Endothelial cell of umbilical vein (primary cell): ENCODE measurements at regions not wholly inside any gene's neighbourhood (a gene's known extent, or its start where the extent isn't known, plus 50 kb on each side); places are given as distances from the start of the nearest gene placed in this dataset.

Experiments used
- BruUV-seq: library from RNA; stranded (reverse); fragments of 400-500 nt; replicated peaks from 2 replicates; lab custom pipeline; 2021; lab: Mats Ljungman, UMichigan
- CTCF ChIA-PET: fragments of 300-600, 350-600 bp; sonication (Branson Sonifier 250); formaldehyde crosslinking; loops from one replicate; lab custom pipeline; 2021; ENCODE audit warnings: antibody characterized with exemption, inconsistent platforms; lab: Charles Lee
- POLR2A ChIA-PET: fragments of 300-600, 350-600 bp; sonication (Branson Sonifier 250); formaldehyde crosslinking; loops from one replicate; lab custom pipeline; 2021; ENCODE audit warnings: antibody characterized with exemption, inconsistent platforms; lab: Charles Lee
- DNase-seq: peaks from one replicate; pipeline ENCODE4 v3.0.0-alpha.2; 2011; ENCODE audit warnings: low read depth, low spot score
- FAIRE-seq: peaks from 2 replicates; lab custom pipeline; 2011; peaks lifted over from hg19 to GRCh38; lab: Jason Lieb, UNC
- H2AFZ ChIP-seq: 2 replicates; pipeline ENCODE4 v1.6.0; 2012; ENCODE audit warnings: low read depth, low read length, control low read depth, inconsistent platforms
- H3K27ac ChIP-seq: 2 replicates; pipeline ENCODE4 v1.5.1; 2011; ENCODE audit warnings: low read depth, mild to moderate bottlenecking, control low read depth, low read length, moderate library complexity; ENCODE audit not compliant: insufficient read depth
- H3K27me3 ChIP-seq, 2 experiments: 2 replicates each; pipeline versions ENCODE4 v1.6.0 to v1.6.1; 2011; ENCODE audit warnings: low read length in 2 of 2, mixed read lengths in 1 of 2; ENCODE audit not compliant: control insufficient read depth in 2 of 2, insufficient read depth in 2 of 2
- H3K36me3 ChIP-seq, 2 experiments: 2 replicates in 1 of 2; 3 replicates in 1 of 2; pipeline ENCODE4 v1.5.1; 2011; ENCODE audit warnings: low read length in 2 of 2, mild to moderate bottlenecking in 1 of 2, moderate library complexity in 1 of 2; ENCODE audit not compliant: control insufficient read depth in 2 of 2, insufficient read depth in 2 of 2; ENCODE audit errors: extremely low read depth in 1 of 2
- H3K4me1 ChIP-seq: 3 replicates; pipeline ENCODE4 v1.5.1; 2011; ENCODE audit warnings: mild to moderate bottlenecking, low read length; ENCODE audit not compliant: control insufficient read depth, insufficient read depth; ENCODE audit errors: extremely low read depth
- H3K4me2 ChIP-seq: 2 replicates; pipeline ENCODE4 v1.6.1; 2011; ENCODE audit warnings: low read length, control low read depth, mixed read lengths; ENCODE audit not compliant: insufficient read depth
- H3K4me3 ChIP-seq, 3 experiments: fragments of 200-600 bp in 1 of 3; sonication (generic), shearing (Covaris generic) in 1 of 3; replicated peaks in 1 of 3; 2 replicates each; pipeline ENCODE4 v1.5.1; 2011 to 2016; ENCODE audit warnings: control low read depth in 3 of 3, low read length in 3 of 3, mild to moderate bottlenecking in 2 of 3, inconsistent platforms in 1 of 3, low read depth in 1 of 3, moderate library complexity in 1 of 3; ENCODE audit not compliant: insufficient read depth in 1 of 3
- H3K79me2 ChIP-seq: 2 replicates; pipeline ENCODE4 v1.6.0; 2012; ENCODE audit warnings: low read length, inconsistent platforms; ENCODE audit not compliant: control insufficient read depth, insufficient read depth
- H3K9ac ChIP-seq: replicated peaks from 2 replicates; pipeline ENCODE3; 2011; ENCODE audit warnings: low read length, control low read depth; ENCODE audit not compliant: insufficient read depth; ENCODE audit errors: extremely low read depth
- H3K9me1 ChIP-seq: replicated peaks from 3 replicates; pipeline ENCODE4 v1.6.0; 2011; ENCODE audit warnings: mild to moderate bottlenecking, low read length; ENCODE audit not compliant: control insufficient read depth, insufficient read depth; ENCODE audit errors: extremely low read depth
- H3K9me3 ChIP-seq: replicated peaks from 2 replicates; pipeline ENCODE4 v1.5.1; 2012; ENCODE audit warnings: low read length, inconsistent platforms; ENCODE audit not compliant: control insufficient read depth, insufficient read depth
- H4K20me1 ChIP-seq: replicated peaks from 2 replicates; pipeline ENCODE3; 2011; ENCODE audit warnings: mild to moderate bottlenecking, low read length; ENCODE audit not compliant: control insufficient read depth, insufficient read depth; ENCODE audit errors: extremely low read depth
- CTCF ChIP-seq, 2 donors: IDR thresholded peaks; 1 replicate in 1 of 2; 2 replicates in 1 of 2; pipeline ENCODE4 v1.5.1; 2011; ENCODE audit warnings: low read length in 2 of 2, mild to moderate bottlenecking in 2 of 2, moderate library complexity in 2 of 2, control low read depth in 1 of 2, inconsistent platforms in 1 of 2, low read depth in 1 of 2; ENCODE audit not compliant: insufficient read depth in 1 of 2; ENCODE audit errors: extremely low read depth in 1 of 2
- EZH2 ChIP-seq: IDR thresholded peaks from 2 replicates; pipeline ENCODE4 v1.6.1; 2012; ENCODE audit warnings: borderline replicate concordance, low read depth, mild to moderate bottlenecking, moderate library complexity, low read length, inconsistent platforms; ENCODE audit not compliant: severe bottlenecking
- FOS ChIP-seq: IDR thresholded peaks from 2 replicates; pipeline ENCODE4 v1.6.1; 2011; ENCODE audit warnings: mild to moderate bottlenecking, low read length, moderate library complexity, borderline replicate concordance; ENCODE audit not compliant: insufficient read depth
- GATA2 ChIP-seq: IDR thresholded peaks from 2 replicates; pipeline ENCODE4 v1.7.0; 2011; ENCODE audit warnings: low read depth, mild to moderate bottlenecking, moderate library complexity, mixed read lengths, low read length; ENCODE audit not compliant: insufficient read length, insufficient read depth
- JUN ChIP-seq: IDR thresholded peaks from 2 replicates; pipeline ENCODE4 v1.6.1; 2011; ENCODE audit warnings: borderline replicate concordance, low read depth; ENCODE audit not compliant: insufficient read length, insufficient read depth
- MAX ChIP-seq: IDR thresholded peaks from 2 replicates; pipeline ENCODE4 v1.6.1; 2011; ENCODE audit not compliant: insufficient read depth, insufficient read length
- MYC ChIP-seq: IDR thresholded peaks from one replicate; pipeline ENCODE4 v1.6.1; 2011; ENCODE audit warnings: mild to moderate bottlenecking, low read depth, low read length
- POLR2A ChIP-seq: IDR thresholded peaks from 2 replicates; pipeline ENCODE4 v1.6.1; 2012; ENCODE audit warnings: low read depth, mild to moderate bottlenecking, control low read depth, low read length
- POLR2AphosphoS5 ChIP-seq: IDR thresholded peaks from 2 replicates; pipeline ENCODE4 v1.6.1; 2012; ENCODE audit warnings: low read depth, mild to moderate bottlenecking, control low read depth, low read length, moderate library complexity; ENCODE audit not compliant: insufficient read depth
- dilution Hi-C: fragments of 300-500 bp; cut with MboI; formaldehyde crosslinking; loops from one replicate; pipeline ENCODE4 v1.15.0; 2019; ENCODE audit warnings: low sequenced_read_pairs; ENCODE audit not compliant: extremely low pct_ligation_motif_present
- intact Hi-C: fragments of 100-400 bp; cut with micrococcal nuclease; formaldehyde crosslinking; loops from one replicate; pipeline ENCODE4 v1.10.0; 2022

- H3K36me3 ChIP-seq: no peaks in the 10 kb centered on the region
- intact Hi-C loops (no loop called here), dilution Hi-C loops (no loop called here)
- no peaks in the 10 kb centered on the region for H3K9me3 ChIP-seq
- no peak overlapping the region for H3K4me2 ChIP-seq
- H3K79me2 ChIP-seq: no peaks in the 10 kb centered on the region
- H3K27ac ChIP-seq: no peak overlapping the region
- no peaks in the 10 kb centered on the region for H3K4me1 ChIP-seq
- H4K20me1 ChIP-seq: no peaks in the 10 kb centered on the region
- H2AFZ ChIP-seq: no peak overlapping the region
- no TSS peak for BruUV-seq
- ChIA-PET POLR2A (no interaction called here), CTCF (no interaction called here)
- TF ChIP-seq JUN (no peak), GATA2 (no peak), POLR2AphosphoS5 (no peak), FOS (no peak), EZH2 (no peak), CTCF (IDR thresholded peaks at IDR 0.05; ENCODE audit: extremely low read depth in 1 of 2, insufficient read depth in 1 of 2, low read depth in 1 of 2, low read length in 2 of 2) (no peak), MYC (no peak), MAX (no peak), POLR2A (no peak)
- no peaks in the 10 kb centered on the region for H3K27me3 ChIP-seq
- H3K9me1 ChIP-seq: no peaks in the 10 kb centered on the region
- FAIRE-seq: no peak
- no peak overlapping the region for H3K4me3 ChIP-seq
- H3K9ac ChIP-seq: no peak overlapping the region
- DNase-seq: no peak
These were observed 102.2 kb upstream of the TMEM161B start for GRCh38 chr5:88370824-88371223.
